Nucleus accumbens (tissue), 56 donors: ENCODE measurements at regions not wholly inside any gene's neighbourhood (a gene's known extent, or its start where the extent isn't known, plus 50 kb on each side); places are given as distances from the start of the nearest gene placed in this dataset.
"Not testable (repeated sequence)": the region's sequence is repeated elsewhere in the genome, so short reads cannot be mapped to it uniquely, and the experiment has no call there.

Experiments used
- DNase-seq, 56 donors: peaks; one replicate each; lab custom pipeline; 2025; lab: John Stamatoyannopoulos, UW

- DNase-seq, result no peak
Observed at GRCh38 chr13:68551701-68552522, 1321.8 kb upstream of the PCDH9 start.

GRCh38 chr13:68550330-68550729, 1320.2 kb upstream of the PCDH9 start:
- DNase-seq, result no peak

DNA sequence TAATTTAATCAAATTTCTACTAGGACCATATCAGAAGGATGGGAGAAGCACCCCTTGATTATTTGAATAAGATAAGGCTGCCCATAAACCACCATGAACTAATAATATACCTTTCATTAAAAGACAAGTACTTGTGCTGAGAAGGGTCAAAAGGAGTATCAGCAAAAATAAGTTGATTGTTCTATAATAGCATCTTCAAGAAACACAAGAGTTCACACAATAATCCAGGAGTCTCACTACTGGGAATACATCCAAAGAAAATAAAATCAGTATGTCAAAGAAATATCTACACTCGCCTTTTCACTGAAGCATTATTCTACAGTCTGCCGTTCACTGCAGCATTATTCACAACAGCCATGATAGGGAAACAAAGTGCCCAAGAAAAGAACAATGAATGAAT, 1310.1 kb upstream of the PCDH9 start:
- DNase-seq, result no peak

GRCh38 chr13:68535329-68535728, 1305.2 kb upstream of the PCDH9 start:
- DNase-seq, result no peak

GRCh38 chr13:68527167-68527566, 1297.0 kb upstream of the PCDH9 start:
- DNase-seq, result not testable (repeated sequence)

DNA sequence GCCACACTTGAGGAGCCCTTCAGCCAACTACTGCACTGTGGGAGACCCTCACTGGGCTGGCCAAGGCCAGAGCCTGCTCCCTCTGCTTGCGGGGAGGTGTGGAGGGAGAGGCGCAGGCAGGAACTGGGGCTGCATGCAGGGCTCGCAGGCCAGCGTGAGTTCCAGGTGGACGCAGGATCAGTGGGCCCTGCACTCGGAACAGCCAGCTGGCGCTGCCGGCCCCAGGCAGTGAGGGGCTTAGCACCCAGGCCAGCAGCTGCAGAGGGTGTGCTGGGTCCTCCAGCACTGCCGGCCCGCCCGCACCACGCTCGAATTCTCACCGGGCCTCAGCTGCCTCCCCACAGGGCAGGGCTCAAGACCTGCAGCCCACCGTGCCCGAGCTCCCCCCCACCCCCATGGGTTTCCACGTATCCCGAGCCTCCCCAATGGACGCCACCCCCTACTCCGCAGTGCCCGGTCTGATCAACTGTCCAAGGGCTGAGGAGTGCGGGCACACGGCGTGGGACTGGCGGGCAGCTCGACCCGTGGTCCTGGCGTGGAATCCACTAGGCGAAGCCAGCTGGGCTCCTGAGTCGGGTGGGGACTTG, 1293.8 kb upstream of the PCDH9 start:
- DNase-seq, result no peak

GRCh38 chr13:68522184-68522583, 1292.0 kb upstream of the PCDH9 start:
- no peak for DNase-seq

GRCh38 chr13:68509734-68510621, 1279.8 kb upstream of the PCDH9 start:
- DNase-seq, result no peak

DNA sequence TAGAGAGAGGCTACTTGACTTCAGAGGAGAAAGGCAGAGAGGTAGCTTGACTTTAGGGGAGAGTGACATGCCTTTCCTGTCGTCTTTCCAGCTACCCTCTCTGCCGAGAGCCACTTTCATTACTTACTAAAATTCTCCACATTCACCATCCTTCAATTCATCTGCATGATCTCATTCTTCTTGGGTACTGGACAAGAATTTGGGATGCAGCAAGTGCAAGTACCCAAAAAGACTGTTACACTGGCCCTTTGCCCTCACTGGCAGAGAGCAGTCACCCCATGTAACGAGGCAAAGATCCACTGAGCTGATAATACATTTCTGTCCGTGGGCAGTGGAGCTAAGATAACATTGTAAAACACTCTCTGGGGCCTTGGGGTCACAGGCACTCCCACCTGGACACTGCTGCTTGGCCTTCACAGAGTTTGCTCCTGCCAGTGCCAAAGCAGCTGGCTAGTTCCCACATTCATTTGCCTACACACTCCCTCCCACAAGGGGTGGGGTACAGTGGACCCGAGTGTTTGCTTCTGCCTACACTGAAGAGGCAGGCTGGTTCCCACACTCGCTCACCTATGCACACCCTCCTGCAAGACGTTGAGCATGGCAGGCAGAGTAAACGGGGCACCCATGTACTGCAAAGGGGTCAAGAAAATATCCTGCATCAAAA, 1276.9 kb upstream of the PCDH9 start:
- DNase-seq, result no peak

- DNase-seq, result no peak
Observed at GRCh38 chr13:68490594-68490993, 1260.5 kb upstream of the PCDH9 start.

DNA sequence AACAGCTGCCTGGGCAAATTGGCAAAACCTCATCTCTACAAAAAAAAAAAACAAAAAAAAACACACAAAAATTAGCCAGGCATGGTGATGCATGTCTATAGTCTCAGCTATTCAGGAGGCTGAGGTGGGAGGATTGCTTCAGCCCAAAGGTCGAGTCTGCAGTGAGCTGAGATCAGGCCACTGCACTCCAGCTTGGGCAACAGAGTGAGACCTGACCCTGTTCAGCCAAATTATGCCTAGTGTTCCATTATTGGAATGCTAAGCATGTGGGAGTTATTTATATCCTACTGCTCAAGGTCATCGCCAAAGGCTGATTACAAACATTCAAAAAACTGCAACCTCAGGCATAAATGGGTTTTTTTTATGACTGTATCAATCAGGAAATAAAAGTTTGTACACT, 1251.0 kb upstream of the PCDH9 start:
- DNase-seq, result no peak

- no peak for DNase-seq
Observed at GRCh38 chr13:68473834-68474326, 1243.7 kb upstream of the PCDH9 start.

DNA sequence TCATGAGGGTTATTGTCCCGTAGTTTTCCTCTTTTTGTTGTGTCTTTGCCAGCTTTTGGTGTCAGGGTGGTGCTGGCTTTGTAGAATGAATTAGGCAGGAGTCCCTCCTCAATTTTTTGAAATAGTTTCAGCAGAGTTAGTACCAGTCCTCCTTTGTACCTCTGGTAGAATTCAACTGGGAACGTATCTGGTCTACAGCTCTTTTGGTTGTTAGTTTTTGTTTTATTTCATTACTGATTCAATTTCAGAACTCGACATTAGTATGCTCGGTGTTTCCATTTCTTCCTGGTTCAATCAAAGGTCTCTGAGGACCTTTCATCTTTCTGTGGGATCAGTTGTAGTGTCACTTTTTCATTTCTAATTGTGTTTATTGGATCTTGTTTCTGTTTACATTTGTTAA, 1237.0 kb upstream of the PCDH9 start:
- no peak for DNase-seq

GRCh38 chr13:68440874-68441273, 1210.7 kb upstream of the PCDH9 start:
- no peak for DNase-seq

- DNase-seq, result no peak
Observed at GRCh38 chr13:68439817-68440216, 1209.7 kb upstream of the PCDH9 start.

GRCh38 chr13:68428292-68428691, 1198.2 kb upstream of the PCDH9 start:
- DNase-seq, result no peak

- DNase-seq, result no peak
Observed at GRCh38 chr13:68417801-68418200, 1187.7 kb upstream of the PCDH9 start.

DNA sequence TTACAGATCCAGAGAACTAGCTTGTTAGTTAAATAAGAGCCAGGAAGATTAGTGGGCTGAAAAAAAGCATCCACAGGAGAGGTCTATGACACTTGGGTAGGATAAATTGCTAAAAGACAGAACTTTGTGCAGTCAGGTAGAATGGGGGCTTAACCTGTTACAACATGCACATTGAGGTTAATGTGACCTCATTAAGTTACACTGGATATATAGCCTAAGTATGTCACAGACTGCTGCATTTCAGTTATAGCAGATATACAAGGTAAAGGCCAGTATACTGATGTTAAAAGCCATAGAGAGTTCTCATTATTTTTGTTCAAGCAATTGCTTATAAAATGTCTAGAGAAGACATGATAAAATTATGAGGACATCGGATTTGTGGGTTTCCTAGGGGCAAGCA, 1179.9 kb upstream of the PCDH9 start:
- DNase-seq, result no peak

GRCh38 chr13:68390987-68391386, 1160.9 kb upstream of the PCDH9 start:
- no peak for DNase-seq

DNA sequence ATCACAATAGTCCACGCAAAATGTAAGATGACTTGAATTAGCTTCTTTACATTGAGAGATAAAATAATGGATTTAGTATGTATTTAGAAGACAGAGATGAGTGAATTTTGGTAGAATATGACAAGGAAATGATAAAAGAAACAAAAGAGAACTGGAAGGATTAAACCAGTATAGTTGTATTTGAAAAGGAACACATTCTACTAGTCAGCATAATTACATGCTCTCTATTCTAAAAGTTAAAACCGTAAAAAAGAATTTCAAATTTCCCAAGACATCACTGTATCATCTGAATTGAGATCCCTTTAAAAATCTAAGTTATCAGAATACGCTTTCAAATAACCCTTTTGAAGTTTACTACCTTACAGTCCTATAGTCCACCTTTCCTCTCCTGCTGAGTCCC, 1156.7 kb upstream of the PCDH9 start:
- no peak for DNase-seq
